ENCODE measurements at regions not wholly inside any gene's neighbourhood (a gene's known extent, or its start where the extent isn't known, plus 50 kb on each side); places are given as distances from the start of the nearest gene placed in this dataset.

GRCh38 chr1:185375583-185375982 is 58.5 kb upstream of the IVNS1ABP start:
- Histone ChIP-seq H3K27me3 (ENCODE audit: control insufficient read depth, low read length) (no peaks in the 10 kb centered on the region), H3K9me2 (replicated peaks; ENCODE audit: control insufficient read depth, low read length) (no peaks in the 10 kb centered on the region), H3F3A (ENCODE audit: control insufficient read depth, insufficient read depth) (no peaks in the 10 kb centered on the region), H3K36me3 (ENCODE audit: control insufficient read depth, low read length) (no peaks in the 10 kb centered on the region), H3K9me3 (ENCODE audit: control insufficient read depth, insufficient read depth, low read length) (no peaks in the 10 kb centered on the region), H3K4me2 (ENCODE audit: low read length) (no peak overlapping the region), H3K4me3 (ENCODE audit: low read length) (no peak overlapping the region), H3K27ac (ENCODE audit: low read depth, low read length) (no peak overlapping the region), H3K79me2 (ENCODE audit: control insufficient read depth, low read length) (no peaks in the 10 kb centered on the region), H3K4me1 (ENCODE audit: control insufficient read depth, low read length) (no peaks in the 10 kb centered on the region), H4K20me1 (ENCODE audit: control insufficient read depth, insufficient read depth, low read depth, low read length) (no peaks in the 10 kb centered on the region)
- no peak for TF ChIP-seq EZH2phosphoT487 (IDR thresholded peaks at IDR 0.05; ENCODE audit: borderline replicate concordance, low read length)
- no peak for TF ChIP-seq CTCF (IDR thresholded peaks at IDR 0.05; ENCODE audit: low read depth, low read length, poor library complexity, severe bottlenecking)

- no peaks in the 10 kb centered on the region for H3F3A ChIP-seq (ENCODE audit: control insufficient read depth, insufficient read depth)
- no peaks in the 10 kb centered on the region for H3K9me2 ChIP-seq (replicated peaks; ENCODE audit: control insufficient read depth, low read length)
- H3K4me1 ChIP-seq (ENCODE audit: control insufficient read depth, low read length) = no peaks in the 10 kb centered on the region
- TF ChIP-seq EZH2phosphoT487 (IDR thresholded peaks at IDR 0.05; ENCODE audit: borderline replicate concordance, low read length) = no peak
- no peak for TF ChIP-seq CTCF (IDR thresholded peaks at IDR 0.05; ENCODE audit: low read depth, low read length, poor library complexity, severe bottlenecking)
- H3K27me3 ChIP-seq (ENCODE audit: control insufficient read depth, low read length) = no peaks in the 10 kb centered on the region
- H4K20me1 ChIP-seq (ENCODE audit: control insufficient read depth, insufficient read depth, low read depth, low read length) = no peaks in the 10 kb centered on the region
- no peaks in the 10 kb centered on the region for H3K9me3 ChIP-seq (ENCODE audit: control insufficient read depth, insufficient read depth, low read length)
- no peak overlapping the region for H3K27ac ChIP-seq (ENCODE audit: low read depth, low read length)
- H3K79me2 ChIP-seq (ENCODE audit: control insufficient read depth, low read length) = no peaks in the 10 kb centered on the region
- no peaks in the 10 kb centered on the region for H3K36me3 ChIP-seq (ENCODE audit: control insufficient read depth, low read length)
- H3K4me3 ChIP-seq (ENCODE audit: low read length) = no peak overlapping the region
- no peak overlapping the region for H3K4me2 ChIP-seq (ENCODE audit: low read length)
These were observed 56.9 kb upstream of the IVNS1ABP start for GRCh38 chr1:185373813-185374529.

- Histone ChIP-seq H3K4me2 (ENCODE audit: low read length) (no peak overlapping the region), H3K79me2 (ENCODE audit: control insufficient read depth, low read length) (no peaks in the 10 kb centered on the region), H3K9me2 (replicated peaks; ENCODE audit: control insufficient read depth, low read length) (no peaks in the 10 kb centered on the region), H3K4me3 (ENCODE audit: low read length) (no peak overlapping the region), H4K20me1 (ENCODE audit: control insufficient read depth, insufficient read depth, low read depth, low read length) (no peaks in the 10 kb centered on the region), H3K27ac (ENCODE audit: low read depth, low read length) (no peak overlapping the region), H3K27me3 (ENCODE audit: control insufficient read depth, low read length) (peaks cover 6% of the 10 kb centered on the region; the same call in 1 of the 2 replicates), H3K4me1 (ENCODE audit: control insufficient read depth, low read length) (no peaks in the 10 kb centered on the region; the same call in 1 of the 2 replicates), H3K9me3 (ENCODE audit: control insufficient read depth, insufficient read depth, low read length) (no peaks in the 10 kb centered on the region), H3F3A (ENCODE audit: control insufficient read depth, insufficient read depth) (no peaks in the 10 kb centered on the region), H3K36me3 (ENCODE audit: control insufficient read depth, low read length) (no peaks in the 10 kb centered on the region)
- TF ChIP-seq CTCF (IDR thresholded peaks at IDR 0.05; ENCODE audit: low read depth, low read length, poor library complexity, severe bottlenecking) (no peak), EZH2phosphoT487 (IDR thresholded peaks at IDR 0.05; ENCODE audit: borderline replicate concordance, low read length) (no peak)
These were observed 52.7 kb upstream of the IVNS1ABP start for GRCh38 chr1:185369786-185370185.
